ENCODE measurements at regions not wholly inside any gene's neighbourhood (a gene's known extent, or its start where the extent isn't known, plus 50 kb on each side); places are given as distances from the start of the nearest gene placed in this dataset.

DNA sequence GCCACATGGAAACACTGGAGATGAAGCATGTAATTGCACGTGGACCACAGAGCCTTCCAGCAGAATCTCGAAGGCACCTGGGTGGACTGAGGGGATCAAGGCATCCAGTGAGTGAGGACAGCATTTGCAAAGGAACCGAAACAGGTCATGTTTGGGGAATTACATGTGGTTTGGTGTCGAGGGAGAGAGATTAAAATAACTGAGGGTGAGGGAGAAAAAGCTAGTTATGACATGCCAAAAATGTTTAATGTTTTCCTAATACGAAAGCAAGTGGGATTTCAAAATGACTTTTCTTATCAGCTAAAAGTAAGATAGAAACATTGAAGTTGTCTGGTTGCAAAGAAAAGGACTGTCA, 157.1 kb downstream of the BLID start:
- TF ChIP-seq, protein P1, sequence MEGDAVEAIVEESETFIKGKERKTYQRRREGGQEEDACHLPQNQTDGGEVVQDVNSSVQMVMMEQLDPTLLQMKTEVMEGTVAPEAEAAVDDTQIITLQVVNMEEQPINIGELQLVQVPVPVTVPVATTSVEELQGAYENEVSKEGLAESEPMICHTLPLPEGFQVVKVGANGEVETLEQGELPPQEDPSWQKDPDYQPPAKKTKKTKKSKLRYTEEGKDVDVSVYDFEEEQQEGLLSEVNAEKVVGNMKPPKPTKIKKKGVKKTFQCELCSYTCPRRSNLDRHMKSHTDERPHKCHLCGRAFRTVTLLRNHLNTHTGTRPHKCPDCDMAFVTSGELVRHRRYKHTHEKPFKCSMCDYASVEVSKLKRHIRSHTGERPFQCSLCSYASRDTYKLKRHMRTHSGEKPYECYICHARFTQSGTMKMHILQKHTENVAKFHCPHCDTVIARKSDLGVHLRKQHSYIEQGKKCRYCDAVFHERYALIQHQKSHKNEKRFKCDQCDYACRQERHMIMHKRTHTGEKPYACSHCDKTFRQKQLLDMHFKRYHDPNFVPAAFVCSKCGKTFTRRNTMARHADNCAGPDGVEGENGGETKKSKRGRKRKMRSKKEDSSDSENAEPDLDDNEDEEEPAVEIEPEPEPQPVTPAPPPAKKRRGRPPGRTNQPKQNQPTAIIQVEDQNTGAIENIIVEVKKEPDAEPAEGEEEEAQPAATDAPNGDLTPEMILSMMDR (IDR thresholded peaks at IDR 0.05), result no peak
- no peak for TF ChIP-seq POLR2AphosphoS5 (IDR thresholded peaks at IDR 0.05; ENCODE audit: low read depth, low read length)

All from Panc1 (cell line).